PFSK-1 (cell line): ENCODE measurements at regions not wholly inside any gene's neighbourhood (a gene's known extent, or its start where the extent isn't known, plus 50 kb on each side); places are given as distances from the start of the nearest gene placed in this dataset.

Experiments used
- FOXP2 ChIP-seq: optimal IDR thresholded peaks from 2 replicates; pipeline ENCODE3; 2011; ENCODE audit warnings: borderline replicate concordance, control low read depth, inconsistent platforms; ENCODE audit not compliant: insufficient read depth; ENCODE audit errors: extremely low read length, extremely low read depth
- POLR2AphosphoS5 ChIP-seq: IDR thresholded peaks from 2 replicates; pipeline ENCODE4 v1.6.1; 2012; ENCODE audit warnings: low read depth, mild to moderate bottlenecking, control low read depth, low read length, moderate library complexity
- SIN3A ChIP-seq: IDR thresholded peaks from 2 replicates; pipeline ENCODE4 v1.6.1; 2012; ENCODE audit warnings: mild to moderate bottlenecking, low read length, moderate library complexity, borderline replicate concordance; ENCODE audit not compliant: insufficient read depth
- TAF1 ChIP-seq: IDR thresholded peaks from 2 replicates; pipeline ENCODE4 v1.6.1; 2012; ENCODE audit warnings: low read length, control low read depth, borderline replicate concordance; ENCODE audit not compliant: insufficient read depth
- TF ChIP-seq, protein P1 (sequence below), 2 experiments: IDR thresholded peaks; 2 replicates each; pipeline versions ENCODE4 v1.6.1 to v1.8.0; 2011 to 2012; ENCODE audit warnings: low read depth in 2 of 2, low read length in 2 of 2, control low read depth in 1 of 2, inconsistent platforms in 1 of 2, mild to moderate bottlenecking in 1 of 2, moderate library complexity in 1 of 2; ENCODE audit not compliant: insufficient read depth in 1 of 2

DNA sequence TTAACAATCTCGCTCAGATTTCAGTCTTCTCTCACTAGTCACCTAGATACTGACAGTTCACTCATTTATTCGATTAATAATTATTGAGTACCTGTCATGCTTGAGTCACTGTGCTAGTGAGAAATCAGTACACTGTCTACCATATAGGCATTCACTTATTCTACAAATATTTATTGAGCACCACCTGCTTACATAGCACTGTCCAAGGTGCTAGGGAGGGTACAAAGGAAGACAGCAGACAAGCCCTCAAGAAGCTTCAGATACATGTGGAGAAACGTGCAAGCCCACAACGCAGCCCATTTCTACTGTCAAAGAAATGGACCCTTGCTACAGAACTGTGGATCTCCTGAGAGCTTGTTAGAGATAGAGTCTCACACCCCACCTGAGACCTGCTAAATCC, 85.1 kb upstream of the SNAP25 start:
- TF ChIP-seq, protein P1, sequence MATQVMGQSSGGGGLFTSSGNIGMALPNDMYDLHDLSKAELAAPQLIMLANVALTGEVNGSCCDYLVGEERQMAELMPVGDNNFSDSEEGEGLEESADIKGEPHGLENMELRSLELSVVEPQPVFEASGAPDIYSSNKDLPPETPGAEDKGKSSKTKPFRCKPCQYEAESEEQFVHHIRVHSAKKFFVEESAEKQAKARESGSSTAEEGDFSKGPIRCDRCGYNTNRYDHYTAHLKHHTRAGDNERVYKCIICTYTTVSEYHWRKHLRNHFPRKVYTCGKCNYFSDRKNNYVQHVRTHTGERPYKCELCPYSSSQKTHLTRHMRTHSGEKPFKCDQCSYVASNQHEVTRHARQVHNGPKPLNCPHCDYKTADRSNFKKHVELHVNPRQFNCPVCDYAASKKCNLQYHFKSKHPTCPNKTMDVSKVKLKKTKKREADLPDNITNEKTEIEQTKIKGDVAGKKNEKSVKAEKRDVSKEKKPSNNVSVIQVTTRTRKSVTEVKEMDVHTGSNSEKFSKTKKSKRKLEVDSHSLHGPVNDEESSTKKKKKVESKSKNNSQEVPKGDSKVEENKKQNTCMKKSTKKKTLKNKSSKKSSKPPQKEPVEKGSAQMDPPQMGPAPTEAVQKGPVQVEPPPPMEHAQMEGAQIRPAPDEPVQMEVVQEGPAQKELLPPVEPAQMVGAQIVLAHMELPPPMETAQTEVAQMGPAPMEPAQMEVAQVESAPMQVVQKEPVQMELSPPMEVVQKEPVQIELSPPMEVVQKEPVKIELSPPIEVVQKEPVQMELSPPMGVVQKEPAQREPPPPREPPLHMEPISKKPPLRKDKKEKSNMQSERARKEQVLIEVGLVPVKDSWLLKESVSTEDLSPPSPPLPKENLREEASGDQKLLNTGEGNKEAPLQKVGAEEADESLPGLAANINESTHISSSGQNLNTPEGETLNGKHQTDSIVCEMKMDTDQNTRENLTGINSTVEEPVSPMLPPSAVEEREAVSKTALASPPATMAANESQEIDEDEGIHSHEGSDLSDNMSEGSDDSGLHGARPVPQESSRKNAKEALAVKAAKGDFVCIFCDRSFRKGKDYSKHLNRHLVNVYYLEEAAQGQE (IDR thresholded peaks at IDR 0.05; ENCODE audit: insufficient read depth in 1 of 2, low read depth in 2 of 2, low read length in 2 of 2) = peak; percentile 62 to 89; a peak in 3 of 4 replicates
- TF ChIP-seq POLR2AphosphoS5 = no peak
- no peak for TF ChIP-seq TAF1
- TF ChIP-seq SIN3A = no peak
- no peak for TF ChIP-seq FOXP2
